CD1c-positive myeloid dendritic cell (primary cell): ENCODE measurements at regions not wholly inside any gene's neighbourhood (a gene's known extent, or its start where the extent isn't known, plus 50 kb on each side); places are given as distances from the start of the nearest gene placed in this dataset.
A peak's percentile ranks its signal among the peaks of the same experiment; 100 is the strongest.

Experiments used
- DNase-seq: peaks from one replicate; pipeline ENCODE4 v3.0.0-alpha.2; 2016; ENCODE audit errors: extremely low spot score

GRCh38 chr17:51487947-51488346 lies 227.6 kb downstream of the UTP18 start:
- DNase-seq, result peak; percentile 9

DNA sequence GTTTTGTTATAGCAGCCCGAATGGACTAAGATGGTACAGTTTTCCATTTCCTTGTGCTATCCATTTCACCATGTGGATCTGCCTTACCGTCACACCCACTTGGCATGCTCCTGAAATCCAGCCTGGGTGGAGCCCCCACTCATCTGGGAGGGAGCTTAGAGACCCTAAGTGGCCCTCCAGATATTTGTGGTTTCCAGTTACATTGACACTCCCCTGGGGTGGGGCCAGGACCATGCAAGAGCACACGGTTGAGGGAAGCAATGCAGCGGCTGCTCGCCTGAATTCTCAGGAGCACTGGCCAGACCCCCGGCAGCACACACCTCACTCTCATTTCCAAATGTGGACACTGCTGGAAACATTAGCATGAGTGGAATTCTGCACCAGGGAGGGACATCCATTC lies 231.1 kb downstream of the UTP18 start:
- no peak for DNase-seq

DNA sequence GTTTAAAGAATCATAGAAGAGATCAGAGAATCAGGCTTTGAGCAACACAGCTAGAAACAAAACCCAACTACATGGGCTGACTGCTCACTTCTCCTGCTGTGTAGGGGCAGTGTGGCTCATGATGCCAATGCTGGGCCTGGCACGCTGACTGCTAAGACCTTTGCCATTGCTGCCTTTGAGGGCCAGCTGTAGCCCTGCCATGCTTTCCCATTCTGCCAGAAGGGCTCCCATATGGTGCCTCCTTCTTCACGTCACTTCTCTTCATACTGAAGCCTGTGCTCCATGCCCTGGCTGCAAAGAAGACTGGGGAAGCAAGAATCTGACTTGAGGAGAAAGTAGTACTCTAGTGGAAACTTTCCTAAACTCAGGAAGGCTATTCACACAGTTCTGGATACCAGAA lies 232.9 kb downstream of the UTP18 start:
- DNase-seq, result no peak

DNA sequence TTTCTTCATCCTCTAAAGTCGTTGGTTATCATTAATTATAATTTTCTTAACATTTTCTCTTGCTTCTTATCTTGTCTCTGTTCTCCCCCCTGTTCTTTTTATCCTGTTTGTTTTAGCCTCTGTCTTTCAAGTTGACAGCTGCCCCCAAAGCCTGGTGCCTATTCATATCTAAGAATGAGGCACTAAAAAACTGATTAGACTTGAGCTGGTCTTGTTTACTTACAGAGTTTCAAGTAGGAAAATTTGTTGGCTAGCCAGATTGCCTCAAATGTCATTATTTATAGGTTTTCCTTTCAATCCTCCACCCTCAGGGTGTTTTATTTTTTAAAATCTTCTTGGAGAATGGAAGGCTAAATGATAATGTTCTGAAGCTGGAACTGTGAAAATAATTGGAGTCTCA lies 236.0 kb downstream of the UTP18 start:
- DNase-seq, result no peak

DNA sequence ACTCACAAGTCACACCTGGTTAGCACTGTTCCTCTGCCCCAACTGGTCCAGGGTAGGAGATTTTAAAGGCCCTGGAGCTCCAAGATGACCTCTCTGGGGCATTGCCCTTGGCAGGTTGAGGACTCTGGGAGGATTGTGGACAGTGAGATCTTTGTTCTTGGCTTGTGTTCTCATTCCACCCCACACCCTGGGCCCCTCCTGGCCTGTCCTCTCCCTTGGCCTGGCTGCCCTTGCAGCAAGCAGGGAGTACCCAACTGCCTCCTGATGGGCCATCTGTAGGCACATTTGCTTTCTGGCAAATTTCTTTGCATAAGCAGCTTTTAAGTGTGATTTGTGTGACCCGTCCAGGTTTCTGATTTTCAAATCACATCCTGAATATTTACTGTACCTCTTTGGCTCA lies 239.6 kb downstream of the UTP18 start:
- no peak for DNase-seq

DNA sequence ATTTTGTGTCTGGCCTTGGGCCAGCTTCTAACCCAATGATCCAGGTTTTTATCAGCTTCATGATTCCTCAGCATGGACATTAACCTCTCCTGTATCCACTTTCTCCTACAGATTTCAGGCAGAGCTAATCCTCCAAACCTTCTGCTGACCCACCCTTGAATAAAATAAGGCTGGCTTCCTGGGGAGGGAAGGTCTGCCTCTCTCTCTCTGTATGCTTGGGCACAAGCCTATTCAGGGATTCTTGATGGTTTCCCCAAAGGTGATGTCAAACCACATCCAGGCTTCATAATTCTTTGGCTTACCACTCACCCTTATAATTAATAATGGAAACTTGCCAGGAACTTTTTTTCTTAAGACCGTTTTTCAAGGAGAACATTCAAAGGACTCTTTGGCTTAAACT lies 240.1 kb downstream of the UTP18 start:
- DNase-seq, result no peak

DNA sequence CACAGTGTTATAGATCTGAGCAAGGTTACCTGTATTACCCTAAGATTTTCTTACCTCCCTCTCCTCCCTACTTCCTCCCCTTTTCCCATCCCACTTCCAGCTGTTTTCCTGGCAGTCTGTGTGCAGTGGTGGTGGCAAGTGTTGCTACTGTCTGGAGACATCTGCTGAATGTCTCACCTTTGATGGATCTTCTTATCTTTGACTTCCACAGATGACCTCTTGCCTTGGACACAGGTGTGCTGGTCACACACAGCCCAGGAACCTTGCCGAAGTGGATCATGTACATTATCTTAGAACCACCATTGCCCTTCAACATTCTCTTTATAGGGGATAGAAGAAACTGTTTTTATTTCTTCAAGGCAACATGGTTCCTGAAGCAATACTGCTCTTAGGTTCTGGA lies 245.1 kb downstream of the UTP18 start:
- DNase-seq, result no peak

- DNase-seq, result no peak
Measured at GRCh38 chr17:51507444-51507843, 247.1 kb downstream of the UTP18 start.

- no peak for DNase-seq
Measured at GRCh38 chr17:51508048-51508447, 247.7 kb downstream of the UTP18 start.

- no peak for DNase-seq
Measured at GRCh38 chr17:51510940-51511339, 250.6 kb downstream of the UTP18 start.

DNA sequence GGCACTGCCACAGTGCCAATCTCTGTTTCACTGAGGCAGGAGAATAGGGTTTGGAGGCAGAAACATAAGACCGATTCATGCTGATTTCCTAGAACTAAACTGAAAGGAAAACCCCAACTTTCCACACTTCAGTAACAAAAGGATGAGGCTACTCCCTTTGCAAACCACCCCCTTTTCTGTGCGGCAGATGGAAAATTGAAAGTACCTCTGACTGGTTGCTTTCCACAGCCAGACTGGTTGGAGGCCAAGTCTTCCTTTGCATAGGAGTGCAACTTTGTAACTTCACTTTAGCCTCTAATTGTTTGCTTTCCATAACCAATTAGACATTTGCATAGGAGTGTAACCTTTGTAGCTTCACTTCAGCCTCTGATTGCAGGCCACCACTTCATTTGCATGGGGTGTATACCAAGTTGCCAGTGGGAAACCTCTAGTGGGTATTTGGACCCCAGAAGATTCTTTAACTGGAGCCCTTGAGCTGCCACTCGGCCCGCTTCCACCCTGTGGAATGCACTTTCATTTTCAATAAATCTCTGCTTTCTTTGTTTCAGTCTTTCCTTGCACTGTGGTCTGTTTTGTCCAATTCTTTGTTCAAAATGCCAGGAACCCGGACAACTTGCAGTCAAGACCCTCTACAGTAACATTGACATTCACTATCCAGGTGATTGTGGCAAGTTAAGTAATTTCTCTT lies 252.0 kb downstream of the UTP18 start:
- DNase-seq, result no peak

- no peak for DNase-seq
Measured at GRCh38 chr17:51516924-51517323, 256.6 kb downstream of the UTP18 start.

GRCh38 chr17:51524524-51524923 lies 264.2 kb downstream of the UTP18 start:
- no peak for DNase-seq

DNA sequence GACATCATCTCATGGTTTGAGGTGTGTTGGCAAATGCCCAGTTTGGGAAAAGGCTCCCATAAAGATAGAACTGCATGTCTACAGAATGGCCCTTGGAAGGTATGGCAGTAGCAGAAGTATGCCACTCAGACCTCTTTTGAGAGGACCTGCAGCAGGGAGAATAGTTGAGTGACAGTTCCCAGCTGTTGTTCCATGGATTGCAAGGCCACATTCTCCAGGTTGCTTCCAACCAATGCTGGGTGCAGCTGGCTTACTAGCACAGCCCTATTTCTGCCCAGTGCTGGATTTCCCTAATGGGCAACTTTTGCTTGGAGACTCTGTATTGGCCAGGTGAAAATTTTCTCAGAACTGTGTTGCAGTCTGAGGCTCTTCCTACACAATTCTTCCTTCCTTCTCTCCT lies 266.2 kb downstream of the UTP18 start:
- DNase-seq, result no peak

DNA sequence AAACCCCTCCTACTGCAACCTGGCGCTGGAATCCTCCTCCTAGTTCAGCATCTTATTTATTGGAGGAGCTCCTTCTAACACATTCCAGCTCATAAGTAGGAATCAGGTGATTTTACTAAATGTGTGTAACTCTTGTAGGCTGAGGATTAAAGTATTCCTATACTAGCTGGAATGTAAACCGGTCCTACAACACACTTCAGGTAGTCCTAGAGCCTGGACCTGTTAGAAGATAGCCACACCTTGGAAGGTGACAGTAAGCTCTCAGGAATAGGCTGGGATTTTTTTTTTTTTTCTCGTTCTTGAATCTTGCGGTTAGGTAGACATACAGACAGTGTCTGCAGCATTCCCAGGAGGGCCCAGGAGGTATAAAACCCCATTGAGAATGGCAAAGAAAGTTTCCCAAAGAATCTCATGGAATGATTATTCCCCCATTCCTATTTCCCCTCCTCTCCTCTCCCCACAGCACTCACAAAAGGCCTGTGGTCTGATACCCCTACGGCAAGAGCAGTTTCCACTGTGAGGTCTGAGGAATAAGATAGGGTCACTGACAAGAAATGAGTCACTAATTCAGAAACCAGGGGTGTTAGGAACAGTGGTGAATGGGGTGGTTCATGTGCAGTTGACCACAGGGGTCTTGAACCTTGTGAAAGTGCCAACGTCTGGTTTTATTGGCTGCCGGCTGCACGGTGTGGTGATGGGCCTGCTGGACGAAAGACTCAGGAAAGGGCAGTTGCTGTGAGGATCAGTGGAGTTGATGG lies 267.1 kb downstream of the UTP18 start:
- DNase-seq, result no peak

DNA sequence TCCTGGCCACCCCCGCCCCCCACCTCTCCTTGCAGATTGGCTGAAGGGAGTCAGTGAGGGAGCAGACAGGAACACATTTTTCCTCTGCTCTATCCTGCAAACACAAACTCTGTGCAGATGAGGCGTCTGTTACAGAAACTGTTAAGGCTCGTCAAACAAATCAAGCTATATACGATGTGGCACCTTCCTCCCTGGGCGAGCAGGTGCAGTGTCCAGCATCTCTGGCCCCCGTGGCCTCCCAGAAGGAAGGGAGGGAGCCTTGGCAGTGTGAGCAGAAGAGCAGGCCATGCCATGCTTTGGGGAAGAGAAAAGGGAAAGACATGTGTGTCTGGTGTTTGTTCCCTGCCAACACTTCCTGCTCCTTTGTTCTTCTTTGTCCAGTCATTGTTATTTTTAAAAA lies 267.8 kb downstream of the UTP18 start:
- DNase-seq, result no peak

DNA sequence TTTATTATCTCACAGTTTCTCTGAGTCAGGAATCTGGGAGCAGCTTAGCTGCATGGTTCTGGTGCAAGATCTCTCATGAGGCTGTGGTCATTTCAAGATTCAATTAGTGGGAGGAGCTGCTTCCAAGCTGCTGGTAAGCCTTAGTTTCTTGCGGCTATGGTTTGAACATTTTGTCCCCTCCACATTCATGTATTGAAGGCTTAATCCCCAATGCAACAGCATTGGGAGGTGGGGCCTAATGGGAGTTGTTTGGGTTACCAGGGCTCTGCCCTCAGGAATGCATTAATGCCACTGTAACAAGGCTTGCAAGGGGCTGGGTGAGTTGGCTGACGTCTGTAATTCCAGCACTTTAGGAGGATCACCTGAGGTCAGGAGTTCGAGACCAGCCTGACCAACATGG lies 272.9 kb downstream of the UTP18 start:
- DNase-seq, result no peak

- no peak for DNase-seq
Measured at GRCh38 chr17:51533821-51534220, 273.5 kb downstream of the UTP18 start.

GRCh38 chr17:51536627-51537026 lies 276.3 kb downstream of the UTP18 start:
- DNase-seq, result no peak

DNA sequence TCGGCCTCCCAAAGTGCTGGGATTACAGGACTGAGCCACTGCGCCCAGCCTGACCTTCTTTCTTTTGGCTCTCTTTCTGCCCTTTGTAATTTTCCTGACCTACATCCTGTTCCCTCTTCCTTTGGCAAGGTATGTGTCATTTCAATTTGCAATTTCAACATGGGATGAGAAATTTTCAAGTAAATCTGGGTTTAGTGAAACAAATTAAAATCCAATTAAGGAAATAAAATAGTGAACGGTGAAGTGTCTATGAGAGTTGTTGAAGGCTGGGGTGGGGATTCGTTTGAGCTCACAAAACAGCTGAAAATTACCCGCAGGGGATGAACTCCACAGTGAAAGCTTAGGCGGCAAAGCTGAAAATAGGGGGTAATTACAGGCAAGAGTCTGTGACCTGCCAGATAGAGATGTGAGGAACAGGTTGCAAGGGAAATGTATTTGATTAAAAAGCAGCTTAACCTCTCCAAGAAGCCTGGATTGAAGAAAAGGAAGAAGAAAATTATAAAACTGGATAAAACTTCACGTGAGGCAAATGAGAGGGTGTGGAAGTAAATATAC lies 277.7 kb downstream of the UTP18 start:
- no peak for DNase-seq

- no peak for DNase-seq
Measured at GRCh38 chr17:51540151-51540550, 279.8 kb downstream of the UTP18 start.

DNA sequence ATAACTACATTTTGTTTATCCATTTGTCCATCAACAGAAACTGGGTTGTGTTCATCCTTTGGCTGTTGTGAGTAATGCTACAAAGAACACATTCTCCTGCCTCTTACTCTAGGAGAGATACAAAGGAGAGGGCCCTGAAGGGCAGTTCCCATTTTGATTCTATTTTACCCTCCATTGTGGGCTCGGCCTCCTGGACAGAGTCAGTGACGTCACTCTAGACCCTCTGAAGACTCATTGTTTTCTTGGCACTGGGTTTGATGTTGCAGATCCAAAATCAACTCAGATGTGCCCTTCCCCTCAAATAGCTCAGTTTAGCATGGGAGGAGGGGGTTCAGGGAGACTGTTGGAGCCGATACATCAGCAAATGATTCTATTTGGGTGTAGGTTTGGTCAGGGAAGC lies 280.9 kb downstream of the UTP18 start:
- no peak for DNase-seq

- no peak for DNase-seq
Measured at GRCh38 chr17:51546114-51546513, 285.8 kb downstream of the UTP18 start.
